AG04449 (cell line): ENCODE measurements at regions not wholly inside any gene's neighbourhood (a gene's known extent, or its start where the extent isn't known, plus 50 kb on each side); places are given as distances from the start of the nearest gene placed in this dataset.

Experiments
- CTCF ChIA-PET: fragments of 350-600 bp; formaldehyde crosslinking; extraction: SDS; loops from one replicate; lab custom pipeline; 2021; ENCODE audit warnings: antibody characterized with exemption; lab: Yijun Ruan, JAX
- POLR2A ChIA-PET: fragments of 400-600, 350-600 bp; formaldehyde crosslinking; extraction: SDS; loops from one replicate; lab custom pipeline; 2020; ENCODE audit warnings: antibody characterized with exemption, inconsistent platforms; lab: Yijun Ruan, JAX
- DNase-seq: peaks from one replicate; pipeline ENCODE4 v3.0.0-alpha.2; 2010; ENCODE audit warnings: low read depth, low spot score
- H3K4me3 ChIP-seq: 2 replicates; pipeline ENCODE4 v1.5.1; 2011; ENCODE audit warnings: low read depth, mild to moderate bottlenecking, control low read depth, low read length
- TF ChIP-seq, protein P1 (sequence below): IDR thresholded peaks from one replicate; pipeline ENCODE4 v1.5.1; 2011; ENCODE audit warnings: mild to moderate bottlenecking, moderate library complexity, low read length, control low read depth, inconsistent platforms; ENCODE audit not compliant: insufficient read depth; ENCODE audit errors: missing control alignments

DNA sequence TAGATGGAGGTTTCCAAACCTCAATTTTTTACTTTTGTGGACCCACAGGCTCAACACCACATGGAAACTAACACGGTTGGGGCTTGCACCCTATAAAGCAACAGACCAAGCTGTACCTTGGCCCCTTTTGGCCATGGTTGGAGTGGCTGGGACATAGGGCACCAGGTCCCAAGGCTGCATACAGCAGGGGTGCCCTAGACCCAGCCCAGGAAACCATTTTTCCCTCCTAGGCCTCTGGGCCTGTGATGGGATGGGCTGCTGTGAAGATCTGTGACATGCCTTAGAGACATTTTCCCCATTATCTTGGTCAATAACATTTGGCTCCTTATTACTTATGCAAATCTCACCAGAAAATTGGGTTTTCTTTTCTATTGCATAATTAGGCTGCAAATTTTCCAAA, 337.0 kb upstream of the CADM2 start:
- no peak for DNase-seq
- ChIA-PET CTCF (no interaction called here), POLR2A (no interaction called here)
- TF ChIP-seq, protein P1, sequence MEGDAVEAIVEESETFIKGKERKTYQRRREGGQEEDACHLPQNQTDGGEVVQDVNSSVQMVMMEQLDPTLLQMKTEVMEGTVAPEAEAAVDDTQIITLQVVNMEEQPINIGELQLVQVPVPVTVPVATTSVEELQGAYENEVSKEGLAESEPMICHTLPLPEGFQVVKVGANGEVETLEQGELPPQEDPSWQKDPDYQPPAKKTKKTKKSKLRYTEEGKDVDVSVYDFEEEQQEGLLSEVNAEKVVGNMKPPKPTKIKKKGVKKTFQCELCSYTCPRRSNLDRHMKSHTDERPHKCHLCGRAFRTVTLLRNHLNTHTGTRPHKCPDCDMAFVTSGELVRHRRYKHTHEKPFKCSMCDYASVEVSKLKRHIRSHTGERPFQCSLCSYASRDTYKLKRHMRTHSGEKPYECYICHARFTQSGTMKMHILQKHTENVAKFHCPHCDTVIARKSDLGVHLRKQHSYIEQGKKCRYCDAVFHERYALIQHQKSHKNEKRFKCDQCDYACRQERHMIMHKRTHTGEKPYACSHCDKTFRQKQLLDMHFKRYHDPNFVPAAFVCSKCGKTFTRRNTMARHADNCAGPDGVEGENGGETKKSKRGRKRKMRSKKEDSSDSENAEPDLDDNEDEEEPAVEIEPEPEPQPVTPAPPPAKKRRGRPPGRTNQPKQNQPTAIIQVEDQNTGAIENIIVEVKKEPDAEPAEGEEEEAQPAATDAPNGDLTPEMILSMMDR, result no peak
- no peak overlapping the region for H3K4me3 ChIP-seq

DNA sequence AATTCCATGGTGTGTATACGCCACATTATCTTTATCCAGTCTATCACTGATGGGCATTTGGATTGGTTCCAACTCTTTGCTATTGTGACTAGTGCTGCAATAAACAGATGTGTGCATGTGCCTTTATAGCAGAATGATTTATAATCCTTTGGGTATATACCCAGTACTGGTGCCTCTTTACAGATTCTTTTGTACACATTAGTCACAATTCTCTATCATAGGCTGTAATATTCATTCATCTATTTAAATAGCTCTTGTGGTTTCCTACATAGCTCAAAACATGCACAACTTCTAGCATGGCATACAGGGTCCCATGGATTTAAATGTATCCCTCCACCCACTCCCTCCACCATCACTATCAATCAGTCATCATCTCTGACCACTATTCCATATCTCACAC, 324.1 kb upstream of the CADM2 start:
- TF ChIP-seq, protein P1, result no peak
- POLR2A ChIA-PET, result no interaction called here
- no peak for DNase-seq
- no peak overlapping the region for H3K4me3 ChIP-seq
- CTCF ChIA-PET, result no interaction called here

DNA sequence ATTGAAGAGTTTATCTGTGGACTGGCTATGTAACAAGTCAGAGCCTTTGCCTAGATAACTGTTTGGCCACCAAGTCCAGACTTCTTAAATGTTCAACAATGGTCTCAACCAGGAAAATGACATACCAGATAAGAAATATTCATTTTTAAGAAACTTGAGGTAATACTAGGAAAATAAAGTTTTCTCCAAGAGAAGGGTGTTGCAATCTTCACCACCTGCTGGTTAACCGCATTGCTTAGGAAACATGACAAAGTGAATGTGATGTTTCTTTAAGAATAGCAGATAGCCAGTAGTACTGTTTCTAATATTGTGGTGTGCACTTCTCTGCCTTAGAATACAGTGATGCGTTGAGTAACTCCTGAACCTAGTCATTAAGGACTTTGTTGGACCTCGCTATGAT, 321.5 kb upstream of the CADM2 start:
- no peak overlapping the region for H3K4me3 ChIP-seq
- ChIA-PET POLR2A (no interaction called here), CTCF (no interaction called here)
- no peak for DNase-seq
- TF ChIP-seq, protein P1, result no peak

DNA sequence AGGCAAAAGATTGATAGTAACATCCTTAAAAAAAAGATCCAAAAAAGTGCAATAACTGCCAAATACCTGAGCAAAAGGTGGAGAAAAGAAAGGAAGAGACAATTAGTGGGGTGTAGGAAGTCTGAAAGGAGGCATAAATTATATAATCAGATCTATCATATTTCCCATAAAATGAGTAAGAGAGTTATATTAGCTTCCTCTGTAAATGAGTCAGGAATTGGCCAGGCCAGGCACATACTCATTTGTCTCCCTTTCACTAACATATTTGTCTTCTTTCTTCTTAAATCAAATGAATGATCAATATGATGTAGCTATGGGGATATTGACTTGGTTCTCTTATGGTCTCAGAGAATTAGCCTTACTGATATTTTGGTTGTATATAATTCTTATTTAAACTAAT, 292.3 kb upstream of the CADM2 start:
- TF ChIP-seq, protein P1, result no peak
- ChIA-PET CTCF (no interaction called here), POLR2A (no interaction called here)
- no peak for DNase-seq
- no peak overlapping the region for H3K4me3 ChIP-seq

DNA sequence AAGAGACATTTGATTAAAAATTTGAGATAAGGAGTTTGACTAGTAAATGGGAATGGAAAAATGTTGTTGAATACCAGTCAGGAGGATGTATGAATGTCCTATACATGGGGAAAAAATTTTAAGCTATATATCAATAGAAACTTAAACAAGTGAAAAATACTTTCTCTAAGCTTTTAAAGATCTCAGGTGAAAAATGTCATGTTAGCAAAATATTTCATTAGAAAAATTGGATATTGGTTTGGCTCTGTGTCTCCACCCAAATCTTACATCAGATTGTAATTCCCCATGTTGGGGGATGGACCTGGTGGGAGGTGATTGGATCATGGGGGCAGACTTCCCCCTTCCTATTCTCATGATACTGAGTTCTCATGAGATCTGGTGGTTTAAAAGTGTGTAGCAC, 279.6 kb upstream of the CADM2 start:
- TF ChIP-seq, protein P1, result no peak
- no peak overlapping the region for H3K4me3 ChIP-seq
- ChIA-PET CTCF (no interaction called here), POLR2A (no interaction called here)
- DNase-seq, result no peak

DNA sequence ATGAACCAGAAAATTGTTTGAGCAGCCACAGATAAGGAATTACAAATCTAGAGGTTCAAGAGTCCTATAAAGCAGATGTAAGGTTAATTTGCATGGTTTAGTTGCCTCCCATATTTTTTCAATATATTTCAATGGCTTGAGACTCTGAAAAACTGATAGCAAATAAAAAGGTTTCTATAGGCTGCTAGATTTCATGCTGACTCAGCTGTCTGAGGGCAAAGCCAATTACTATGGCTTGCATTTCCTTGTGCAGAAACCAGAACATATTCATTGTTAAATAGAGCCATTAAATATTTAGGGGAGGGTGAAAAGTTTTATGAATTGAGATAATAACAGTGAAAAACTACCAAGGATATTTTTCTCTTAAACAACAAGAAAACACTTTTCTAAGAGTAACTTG, 278.1 kb upstream of the CADM2 start:
- TF ChIP-seq, protein P1, result no peak
- POLR2A ChIA-PET, result no interaction called here
- CTCF ChIA-PET, result no interaction called here
- no peak for DNase-seq
- H3K4me3 ChIP-seq, result no peak overlapping the region
